ENCODE measurements at regions not wholly inside any gene's neighbourhood (a gene's known extent, or its start where the extent isn't known, plus 50 kb on each side); places are given as distances from the start of the nearest gene placed in this dataset.

- Histone ChIP-seq H3K4me1 (ENCODE audit: control insufficient read depth in 5 of 5, insufficient read depth in 5 of 5, low read length in 5 of 5) (peaks cover 0 to 4% (median 0%) of the 10 kb centered on the region in 5 donors), H3K36me3 (ENCODE audit: control insufficient read depth in 4 of 4, insufficient read depth in 4 of 4, low read length in 4 of 4) (no peaks in the 10 kb centered on the region), H3K4me3 (no peak overlapping the region), H3K9me3 (ENCODE audit: control insufficient read depth in 4 of 4, insufficient read depth in 3 of 4, low read length in 3 of 4) (no peaks in the 10 kb centered on the region), H3K27me3 (ENCODE audit: control insufficient read depth in 3 of 3, insufficient read depth in 3 of 3, low read length in 2 of 3) (peaks cover 0 to 18% (median 15%) of the 10 kb centered on the region in 3 donors), H3K27ac (ENCODE audit: low read depth in 1 of 2, low read length in 1 of 2) (no peak overlapping the region), H3K9ac (ENCODE audit: insufficient read depth in 1 of 2, low read length in 2 of 2) (no peak overlapping the region)
- WGBS, 2 donors, result 54 to 68% methylated on average over 4 of the region's 4 CpGs
- DNase-seq (no peak), ATAC-seq (ENCODE audit: insufficient read depth, low FRiP score) (no peak)
- no peak for TF ChIP-seq CTCF (IDR thresholded peaks at IDR 0.05; ENCODE audit: control extremely low read depth, extremely low read depth)
These were observed 304.2 kb upstream of the IRX3 start for GRCh38 chr16:54590836-54591235.

- peaks cover 0 to 8% (median 6%) of the 10 kb centered on the region in 3 donors for H3K27me3 ChIP-seq (ENCODE audit: control insufficient read depth in 3 of 3, insufficient read depth in 3 of 3, low read length in 2 of 3)
- H3K9me3 ChIP-seq (ENCODE audit: control insufficient read depth in 4 of 4, insufficient read depth in 3 of 4, low read length in 3 of 4), result no peaks in the 10 kb centered on the region
- peaks cover 0 to 15% (median 0%) of the 10 kb centered on the region in 5 donors for H3K4me1 ChIP-seq (ENCODE audit: control insufficient read depth in 5 of 5, insufficient read depth in 5 of 5, low read length in 5 of 5)
- H3K27ac ChIP-seq (ENCODE audit: low read depth in 1 of 2, low read length in 1 of 2), result no peak overlapping the region
- no peak for TF ChIP-seq CTCF (IDR thresholded peaks at IDR 0.05; ENCODE audit: control extremely low read depth, extremely low read depth)
- H3K9ac ChIP-seq (ENCODE audit: insufficient read depth in 1 of 2, low read length in 2 of 2), result no peak overlapping the region
- no peaks in the 10 kb centered on the region for H3K36me3 ChIP-seq (ENCODE audit: control insufficient read depth in 4 of 4, insufficient read depth in 4 of 4, low read length in 4 of 4)
- no peak overlapping the region for H3K4me3 ChIP-seq
- ATAC-seq (ENCODE audit: insufficient read depth, low FRiP score) (no peak), DNase-seq (no peak)
- WGBS, 2 donors, result 84 to 86% methylated on average over 5 of the region's 5 CpGs
These were observed 302.7 kb upstream of the IRX3 start for GRCh38 chr16:54589326-54589725.

GRCh38 chr16:54588026-54588425 is 301.4 kb upstream of the IRX3 start:
- no peak for TF ChIP-seq CTCF (IDR thresholded peaks at IDR 0.05; ENCODE audit: control extremely low read depth, extremely low read depth)
- Histone ChIP-seq H3K27me3 (ENCODE audit: control insufficient read depth in 3 of 3, insufficient read depth in 3 of 3, low read length in 2 of 3) (no peaks in the 10 kb centered on the region), H3K4me1 (ENCODE audit: control insufficient read depth in 5 of 5, insufficient read depth in 5 of 5, low read length in 5 of 5) (peaks cover 0 to 15% (median 0%) of the 10 kb centered on the region in 5 donors), H3K36me3 (ENCODE audit: control insufficient read depth in 4 of 4, insufficient read depth in 4 of 4, low read length in 4 of 4) (no peaks in the 10 kb centered on the region), H3K9ac (ENCODE audit: insufficient read depth in 1 of 2, low read length in 2 of 2) (no peak overlapping the region), H3K27ac (ENCODE audit: low read depth in 1 of 2, low read length in 1 of 2) (no peak overlapping the region), H3K4me3 (no peak overlapping the region), H3K9me3 (ENCODE audit: control insufficient read depth in 4 of 4, insufficient read depth in 3 of 4, low read length in 3 of 4) (no peaks in the 10 kb centered on the region)
- ATAC-seq (ENCODE audit: insufficient read depth, low FRiP score) (no peak), DNase-seq (no peak)
- WGBS, 2 donors, result 43 to 51% methylated on average over 5 of the region's 5 CpGs

GRCh38 chr16:54587176-54587515 is 300.6 kb upstream of the IRX3 start:
- H3K9ac ChIP-seq (ENCODE audit: insufficient read depth in 1 of 2, low read length in 2 of 2), result no peak overlapping the region
- H3K4me3 ChIP-seq, result no peak overlapping the region
- TF ChIP-seq CTCF (IDR thresholded peaks at IDR 0.05; ENCODE audit: control extremely low read depth, extremely low read depth), result no peak
- peaks cover 0 to 15% (median 0%) of the 10 kb centered on the region in 5 donors for H3K4me1 ChIP-seq (ENCODE audit: control insufficient read depth in 5 of 5, insufficient read depth in 5 of 5, low read length in 5 of 5)
- WGBS, 2 donors, result 57 to 86% methylated on average over 3 of the region's 3 CpGs
- H3K27ac ChIP-seq (ENCODE audit: low read depth in 1 of 2, low read length in 1 of 2), result no peak overlapping the region
- no peak for ATAC-seq (ENCODE audit: insufficient read depth, low FRiP score)
- no peak for DNase-seq
- H3K9me3 ChIP-seq (ENCODE audit: control insufficient read depth in 4 of 4, insufficient read depth in 3 of 4, low read length in 3 of 4), result no peaks in the 10 kb centered on the region
- no peaks in the 10 kb centered on the region for H3K36me3 ChIP-seq (ENCODE audit: control insufficient read depth in 4 of 4, insufficient read depth in 4 of 4, low read length in 4 of 4)
- H3K27me3 ChIP-seq (ENCODE audit: control insufficient read depth in 3 of 3, insufficient read depth in 3 of 3, low read length in 2 of 3), result no peaks in the 10 kb centered on the region
